ENCODE measurements at regions not wholly inside any gene's neighbourhood (a gene's known extent, or its start where the extent isn't known, plus 50 kb on each side); places are given as distances from the start of the nearest gene placed in this dataset.

DNA sequence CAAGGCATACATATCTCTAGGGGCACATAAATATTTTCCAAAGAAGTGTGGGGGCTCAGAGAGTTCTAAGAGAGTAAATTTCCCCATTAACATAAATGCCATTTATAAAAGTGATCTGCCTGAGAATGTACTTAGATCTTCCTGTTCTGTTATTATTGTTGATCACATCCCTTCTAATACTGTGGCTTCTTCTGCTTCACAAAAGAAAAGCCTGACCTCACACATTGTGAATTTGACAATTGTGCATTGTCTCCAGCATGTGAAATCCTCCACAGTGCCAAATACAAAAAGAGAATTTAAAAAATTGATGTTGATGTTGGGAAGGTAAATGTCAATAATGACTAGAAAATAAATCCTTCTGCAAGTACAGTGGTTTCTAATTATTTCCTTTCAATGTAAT lies 330.5 kb upstream of the LRIG3 start:
- TF ChIP-seq, protein P1, sequence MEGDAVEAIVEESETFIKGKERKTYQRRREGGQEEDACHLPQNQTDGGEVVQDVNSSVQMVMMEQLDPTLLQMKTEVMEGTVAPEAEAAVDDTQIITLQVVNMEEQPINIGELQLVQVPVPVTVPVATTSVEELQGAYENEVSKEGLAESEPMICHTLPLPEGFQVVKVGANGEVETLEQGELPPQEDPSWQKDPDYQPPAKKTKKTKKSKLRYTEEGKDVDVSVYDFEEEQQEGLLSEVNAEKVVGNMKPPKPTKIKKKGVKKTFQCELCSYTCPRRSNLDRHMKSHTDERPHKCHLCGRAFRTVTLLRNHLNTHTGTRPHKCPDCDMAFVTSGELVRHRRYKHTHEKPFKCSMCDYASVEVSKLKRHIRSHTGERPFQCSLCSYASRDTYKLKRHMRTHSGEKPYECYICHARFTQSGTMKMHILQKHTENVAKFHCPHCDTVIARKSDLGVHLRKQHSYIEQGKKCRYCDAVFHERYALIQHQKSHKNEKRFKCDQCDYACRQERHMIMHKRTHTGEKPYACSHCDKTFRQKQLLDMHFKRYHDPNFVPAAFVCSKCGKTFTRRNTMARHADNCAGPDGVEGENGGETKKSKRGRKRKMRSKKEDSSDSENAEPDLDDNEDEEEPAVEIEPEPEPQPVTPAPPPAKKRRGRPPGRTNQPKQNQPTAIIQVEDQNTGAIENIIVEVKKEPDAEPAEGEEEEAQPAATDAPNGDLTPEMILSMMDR (conservative IDR thresholded peaks at IDR 0.05; ENCODE audit: low read length): no peak
- no peak for TF ChIP-seq EZH2phosphoT487 (IDR thresholded peaks at IDR 0.05; ENCODE audit: borderline replicate concordance, low read depth, low read length)
